VCaP (cell line): ENCODE measurements at regions not wholly inside any gene's neighbourhood (a gene's known extent, or its start where the extent isn't known, plus 50 kb on each side); places are given as distances from the start of the nearest gene placed in this dataset.
A peak's percentile ranks its signal among the peaks of the same experiment; 100 is the strongest.

Source experiments
- H3K27ac ChIP-seq: fragments of 450-650 bp; 2 replicates; pipeline ENCODE4 v1.5.1; 2017
- TF ChIP-seq, protein P1 (sequence below): fragments of 450-650 bp; conservative IDR thresholded peaks from 2 replicates; pipeline ENCODE4 v1.5.1; 2017; ENCODE audit warnings: mild to moderate bottlenecking, moderate library complexity

DNA sequence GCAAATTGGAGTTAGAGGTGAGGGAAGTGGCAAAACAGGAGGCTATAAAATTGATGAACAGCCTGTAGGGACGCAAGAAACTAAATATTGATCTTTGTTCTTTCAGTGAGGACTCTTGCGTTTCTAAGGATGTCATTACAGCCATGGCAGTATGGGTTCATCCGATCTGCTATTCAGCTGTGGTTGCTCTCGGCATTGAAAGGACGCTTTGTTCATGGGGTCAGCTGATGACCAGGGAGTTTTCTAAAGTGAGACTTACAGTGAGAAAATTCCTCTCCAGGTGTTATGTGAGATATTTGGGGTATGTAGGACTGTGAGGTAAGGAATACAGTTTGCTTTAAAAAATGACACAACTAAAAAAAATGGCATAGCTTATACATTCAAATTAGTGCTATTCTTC, 52.7 kb upstream of the PELI1 start:
- TF ChIP-seq, protein P1, sequence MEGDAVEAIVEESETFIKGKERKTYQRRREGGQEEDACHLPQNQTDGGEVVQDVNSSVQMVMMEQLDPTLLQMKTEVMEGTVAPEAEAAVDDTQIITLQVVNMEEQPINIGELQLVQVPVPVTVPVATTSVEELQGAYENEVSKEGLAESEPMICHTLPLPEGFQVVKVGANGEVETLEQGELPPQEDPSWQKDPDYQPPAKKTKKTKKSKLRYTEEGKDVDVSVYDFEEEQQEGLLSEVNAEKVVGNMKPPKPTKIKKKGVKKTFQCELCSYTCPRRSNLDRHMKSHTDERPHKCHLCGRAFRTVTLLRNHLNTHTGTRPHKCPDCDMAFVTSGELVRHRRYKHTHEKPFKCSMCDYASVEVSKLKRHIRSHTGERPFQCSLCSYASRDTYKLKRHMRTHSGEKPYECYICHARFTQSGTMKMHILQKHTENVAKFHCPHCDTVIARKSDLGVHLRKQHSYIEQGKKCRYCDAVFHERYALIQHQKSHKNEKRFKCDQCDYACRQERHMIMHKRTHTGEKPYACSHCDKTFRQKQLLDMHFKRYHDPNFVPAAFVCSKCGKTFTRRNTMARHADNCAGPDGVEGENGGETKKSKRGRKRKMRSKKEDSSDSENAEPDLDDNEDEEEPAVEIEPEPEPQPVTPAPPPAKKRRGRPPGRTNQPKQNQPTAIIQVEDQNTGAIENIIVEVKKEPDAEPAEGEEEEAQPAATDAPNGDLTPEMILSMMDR, result no peak
- no peak overlapping the region for H3K27ac ChIP-seq

DNA sequence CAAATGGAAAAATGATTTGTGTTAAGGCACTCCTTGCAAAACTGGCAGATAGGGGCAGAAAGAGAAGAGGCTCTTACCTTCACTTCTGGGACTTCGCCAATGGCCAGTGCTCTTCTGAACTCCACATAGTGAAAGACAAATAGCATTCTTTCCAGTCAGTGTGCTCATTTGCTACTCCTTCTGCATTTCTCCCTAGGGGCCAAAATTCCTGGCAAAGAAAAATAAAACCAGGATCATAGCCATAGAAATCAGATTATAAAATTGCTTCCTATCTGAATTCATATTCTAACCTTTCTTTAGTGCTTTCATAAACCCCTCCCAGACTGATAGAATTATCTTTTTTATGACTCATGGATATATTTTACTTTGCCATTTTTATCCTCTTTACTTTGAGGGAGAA, 56.9 kb upstream of the PELI1 start:
- TF ChIP-seq, protein P1, result no peak
- peak overlapping the region; percentile 83; the same call in 1 of the 2 replicates for H3K27ac ChIP-seq

DNA sequence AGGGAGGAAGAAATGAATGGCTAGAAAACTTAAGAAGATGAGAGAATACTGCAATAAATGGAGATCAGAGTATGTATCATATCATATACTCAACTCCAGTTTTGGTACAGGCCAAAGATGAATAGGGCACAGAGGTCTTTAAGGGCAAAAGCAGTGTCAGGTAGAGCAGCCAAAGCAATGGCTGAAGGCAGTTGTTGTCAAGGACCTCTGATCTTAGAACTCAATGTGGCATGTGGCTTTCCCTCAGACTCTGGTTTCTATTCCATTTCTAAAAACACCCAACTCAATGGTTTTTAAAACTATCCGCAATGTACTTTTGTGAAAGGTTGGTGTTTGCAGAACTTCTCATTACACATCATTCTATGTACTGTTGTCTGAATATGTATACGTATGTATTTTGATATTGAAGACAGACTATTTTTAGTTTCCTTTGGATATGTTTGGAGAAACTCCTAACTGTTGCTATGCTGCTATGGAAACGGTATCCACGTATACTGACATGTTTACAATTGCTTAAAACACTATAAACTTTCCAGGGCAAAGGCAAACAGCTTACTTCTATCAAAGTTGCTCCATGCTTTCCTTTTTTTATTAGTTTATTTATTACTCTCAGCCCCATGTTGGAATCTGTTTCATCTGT, 58.1 kb upstream of the PELI1 start:
- TF ChIP-seq, protein P1, result no peak
- peak overlapping the region; percentile 83 for H3K27ac ChIP-seq

DNA sequence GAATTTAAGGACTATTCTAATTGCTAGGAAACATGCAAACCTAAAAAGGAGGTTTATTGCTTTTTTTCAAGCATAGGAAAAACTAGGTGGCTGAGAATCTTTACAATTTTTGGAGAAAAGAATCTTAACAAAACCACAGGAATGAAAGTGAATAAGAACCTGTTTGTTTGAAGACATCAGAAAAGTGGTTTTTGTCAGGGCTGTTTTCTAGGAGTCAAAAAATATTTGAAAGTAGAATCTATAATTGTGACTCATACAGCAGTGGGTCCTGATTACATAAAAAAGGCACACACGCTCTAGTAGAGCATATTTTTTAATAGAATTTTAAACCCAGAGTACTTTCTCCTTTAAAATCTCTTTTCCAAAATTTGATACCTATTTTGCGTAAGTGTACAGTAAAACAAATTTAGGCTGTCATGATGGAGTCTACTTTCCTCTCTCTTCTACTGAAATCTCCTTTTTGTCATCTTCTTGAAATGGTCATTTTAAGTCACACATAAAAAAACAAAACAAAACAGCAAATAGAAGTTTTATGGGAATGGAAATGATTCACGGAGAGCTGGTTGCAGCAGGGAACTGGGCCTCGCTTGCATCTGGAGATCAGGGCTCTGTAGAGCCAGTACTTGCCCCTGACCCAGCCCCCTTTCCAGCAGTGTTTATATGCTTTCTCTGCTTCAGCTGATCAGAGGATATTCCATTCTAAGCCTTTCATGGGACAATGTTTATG, 59.1 kb upstream of the PELI1 start:
- H3K27ac ChIP-seq, result peak overlapping the region; percentile 83
- TF ChIP-seq, protein P1, result no peak

DNA sequence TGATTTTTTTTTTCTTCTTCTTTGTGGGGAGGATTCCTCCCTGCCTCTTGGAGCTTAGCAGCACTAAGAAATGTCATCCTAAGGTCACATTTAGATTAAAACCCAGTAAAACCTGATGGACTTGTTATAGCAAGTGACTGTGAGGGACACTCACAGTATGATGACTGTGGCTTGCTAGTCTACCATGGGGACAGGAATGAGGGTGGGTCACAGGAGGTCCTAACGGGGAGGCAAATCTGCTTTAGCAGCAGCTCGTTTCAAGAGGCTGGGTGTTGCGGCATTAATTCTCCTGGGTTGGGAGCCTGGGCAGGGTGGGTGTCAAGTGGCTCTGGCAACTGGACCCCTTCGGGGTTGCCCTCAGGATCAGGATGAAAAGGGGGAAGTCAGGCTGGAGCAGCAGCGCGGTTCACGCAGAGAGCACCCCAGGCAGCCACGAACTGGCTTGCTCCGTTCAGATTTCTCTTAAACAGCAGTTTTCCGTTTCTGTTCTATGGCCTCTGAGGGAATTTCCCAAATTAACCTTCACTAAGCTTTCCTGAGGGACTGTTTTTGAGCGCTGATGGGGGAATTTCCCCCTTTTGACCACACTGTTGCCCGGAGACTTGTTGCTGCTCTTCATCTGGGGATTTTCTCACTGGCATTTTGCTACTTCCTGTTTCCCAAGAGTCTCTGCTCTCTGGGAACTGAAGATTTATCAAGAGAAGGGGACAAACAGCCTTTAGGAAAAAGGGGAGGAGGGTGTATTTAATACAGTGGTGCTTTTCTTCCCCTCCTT, 59.8 kb upstream of the PELI1 start:
- TF ChIP-seq, protein P1, result no peak
- peak overlapping the region; percentile 83 for H3K27ac ChIP-seq

DNA sequence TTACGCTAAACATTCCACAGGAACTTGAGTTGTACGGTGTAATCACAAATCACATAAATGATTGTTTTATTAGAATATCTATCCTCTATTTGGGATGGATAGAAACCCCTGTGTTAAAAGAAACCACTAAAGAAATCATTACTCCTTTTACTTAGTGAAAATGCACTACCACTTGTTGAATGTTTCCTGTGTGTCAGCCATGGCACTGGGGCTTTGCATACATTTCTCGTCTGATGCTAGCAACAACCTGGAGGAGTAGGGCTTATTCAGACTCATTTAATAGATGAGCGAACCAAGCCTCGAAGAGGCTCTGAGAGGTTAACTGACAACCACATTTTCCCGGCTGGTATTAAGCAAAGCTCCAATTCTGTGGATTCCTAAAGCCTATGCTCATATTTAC, 60.5 kb upstream of the PELI1 start:
- H3K27ac ChIP-seq, result peak overlapping the region; percentile 83
- TF ChIP-seq, protein P1, result no peak

DNA sequence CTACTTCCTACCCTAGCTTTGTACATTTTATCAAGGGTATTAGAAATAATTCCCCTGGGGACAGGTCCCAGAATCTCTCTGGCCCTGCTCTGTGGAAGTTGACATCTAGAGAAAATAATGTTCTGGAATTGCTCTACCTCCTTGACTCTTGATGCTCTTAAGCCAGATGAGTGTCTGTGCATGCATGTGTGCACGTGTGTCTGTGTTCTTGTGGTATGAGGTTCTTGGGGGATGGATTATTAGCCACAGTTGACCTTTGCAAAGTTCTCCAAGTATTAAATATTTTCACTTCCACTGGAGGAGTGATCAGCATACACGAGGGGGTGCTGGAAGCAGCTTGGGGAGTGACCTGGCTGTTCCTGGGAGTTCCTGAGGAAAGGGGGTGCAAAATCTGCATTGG, 61.2 kb upstream of the PELI1 start:
- H3K27ac ChIP-seq, result no peak overlapping the region; the same call in 1 of the 2 replicates
- TF ChIP-seq, protein P1, result no peak
